HG03378 (cell line): ENCODE measurements at regions not wholly inside any gene's neighbourhood (a gene's known extent, or its start where the extent isn't known, plus 50 kb on each side); places are given as distances from the start of the nearest gene placed in this dataset.

Experiments used
- ATAC-seq: cut with Tn5 transposase; IDR thresholded peaks from one replicate; pipeline ENCODE4 v1.9.1; 2021; ENCODE audit warnings: mild to moderate bottlenecking, moderate library complexity; ENCODE audit not compliant: unreplicated experiment

- no peak for ATAC-seq
Measured at GRCh38 chr2:67259556-67260342, 137.4 kb upstream of the ETAA1 start.

GRCh38 chr2:67260343-67261277 is 136.5 kb upstream of the ETAA1 start:
- no peak for ATAC-seq

- no peak for ATAC-seq
Measured at GRCh38 chr2:67267241-67267640, 129.9 kb upstream of the ETAA1 start.

- ATAC-seq = no peak
Measured at GRCh38 chr2:67268797-67269196, 128.3 kb upstream of the ETAA1 start.

- no peak for ATAC-seq
Measured at GRCh38 chr2:67272195-67272594, 124.9 kb upstream of the ETAA1 start.

GRCh38 chr2:67277450-67277849 is 119.7 kb upstream of the ETAA1 start:
- no peak for ATAC-seq

- ATAC-seq = no peak
Measured at GRCh38 chr2:67281101-67281500, 116.0 kb upstream of the ETAA1 start.

- no peak for ATAC-seq
Measured at GRCh38 chr2:67283641-67284040, 113.5 kb upstream of the ETAA1 start.

GRCh38 chr2:67286981-67287759 is 110.0 kb upstream of the ETAA1 start:
- ATAC-seq = no peak

GRCh38 chr2:67289271-67289670 is 107.9 kb upstream of the ETAA1 start:
- no peak for ATAC-seq

- ATAC-seq = no peak
Measured at GRCh38 chr2:67289921-67290371, 107.2 kb upstream of the ETAA1 start.

- no peak for ATAC-seq
Measured at GRCh38 chr2:67290451-67291290, 106.5 kb upstream of the ETAA1 start.

- ATAC-seq = no peak
Measured at GRCh38 chr2:67294218-67294617, 102.9 kb upstream of the ETAA1 start.

GRCh38 chr2:67295406-67295805 is 101.7 kb upstream of the ETAA1 start:
- ATAC-seq = no peak

- no peak for ATAC-seq
Measured at GRCh38 chr2:67295851-67296250, 101.3 kb upstream of the ETAA1 start.

- ATAC-seq = no peak
Measured at GRCh38 chr2:67304300-67304890, 92.7 kb upstream of the ETAA1 start.

- ATAC-seq = no peak
Measured at GRCh38 chr2:67309281-67309680, 87.9 kb upstream of the ETAA1 start.

- ATAC-seq = no peak
Measured at GRCh38 chr2:67311536-67311935, 85.6 kb upstream of the ETAA1 start.

- no peak for ATAC-seq
Measured at GRCh38 chr2:67312871-67313270, 84.3 kb upstream of the ETAA1 start.

GRCh38 chr2:67313536-67313935 is 83.6 kb upstream of the ETAA1 start:
- ATAC-seq = no peak
